HL-60 (cell line): ENCODE measurements at regions not wholly inside any gene's neighbourhood (a gene's known extent, or its start where the extent isn't known, plus 50 kb on each side); places are given as distances from the start of the nearest gene placed in this dataset.

Source experiments
- DNase-seq, 2 experiments: peaks; one replicate each; pipeline ENCODE4 v3.0.0-alpha.2; 2010 to 2020; ENCODE audit warnings: low read depth in 1 of 2, low spot score in 1 of 2
- H3K27ac ChIP-seq: fragments of 250-450 bp; sonication (Bioruptor Pico); replicated peaks from 2 replicates; pipeline ENCODE4 v1.5.1; 2020; ENCODE audit warnings: mild to moderate bottlenecking, moderate library complexity
- H3K27me3 ChIP-seq: fragments of 250-450 bp; sonication (Bioruptor Pico); 2 replicates; pipeline ENCODE4 v1.5.1; 2021; ENCODE audit warnings: mild to moderate bottlenecking, moderate library complexity; ENCODE audit not compliant: insufficient read depth, poor library complexity, severe bottlenecking
- H3K4me3 ChIP-seq: replicated peaks from 2 replicates; pipeline ENCODE4 v1.5.1; 2011; ENCODE audit warnings: mild to moderate bottlenecking, control low read depth, low read length; ENCODE audit not compliant: insufficient read depth
- CTCF ChIP-seq: IDR thresholded peaks from one replicate; pipeline ENCODE4 v1.5.1; 2011; ENCODE audit warnings: low read length, control low read depth, inconsistent platforms; ENCODE audit not compliant: insufficient read depth
- GABPA ChIP-seq: IDR thresholded peaks from 2 replicates; pipeline ENCODE4 v1.6.1; 2012; ENCODE audit warnings: low read depth
- POLR2AphosphoS5 ChIP-seq: IDR thresholded peaks from 2 replicates; pipeline ENCODE4 v1.6.1; 2012; ENCODE audit warnings: low read depth
- REST ChIP-seq: IDR thresholded peaks from 2 replicates; pipeline ENCODE4 v1.6.1; 2012; ENCODE audit warnings: low read depth; ENCODE audit not compliant: insufficient replicate concordance
- SPI1 ChIP-seq: IDR thresholded peaks from 2 replicates; pipeline ENCODE4 v1.6.1; 2012; ENCODE audit warnings: low read depth, mild to moderate bottlenecking, borderline replicate concordance

- no peaks in the 10 kb centered on the region for H3K27me3 ChIP-seq
- no peak for DNase-seq
- no peak for TF ChIP-seq REST
- TF ChIP-seq SPI1, result no peak
- TF ChIP-seq CTCF, result no peak
- no peak overlapping the region for H3K4me3 ChIP-seq
- H3K27ac ChIP-seq, result no peak overlapping the region
Measured at GRCh38 chr11:110787680-110788079, 75.4 kb upstream of the ARHGAP20 start.

- H3K27me3 ChIP-seq, result no peaks in the 10 kb centered on the region
- H3K27ac ChIP-seq, result no peak overlapping the region
- TF ChIP-seq GABPA, result no peak
- no peak for TF ChIP-seq REST
- no peak for TF ChIP-seq POLR2AphosphoS5
- no peak for TF ChIP-seq SPI1
- DNase-seq, result no peak
- no peak overlapping the region for H3K4me3 ChIP-seq
Measured at GRCh38 chr11:110786226-110786902, 74.1 kb upstream of the ARHGAP20 start.

- Histone ChIP-seq H3K27me3 (no peaks in the 10 kb centered on the region), H3K27ac (no peak overlapping the region), H3K4me3 (no peak overlapping the region)
- TF ChIP-seq CTCF (no peak), REST (no peak), GABPA (no peak), POLR2AphosphoS5 (no peak)
- no peak for DNase-seq
Measured at GRCh38 chr11:110785398-110785797, 73.2 kb upstream of the ARHGAP20 start.

DNA sequence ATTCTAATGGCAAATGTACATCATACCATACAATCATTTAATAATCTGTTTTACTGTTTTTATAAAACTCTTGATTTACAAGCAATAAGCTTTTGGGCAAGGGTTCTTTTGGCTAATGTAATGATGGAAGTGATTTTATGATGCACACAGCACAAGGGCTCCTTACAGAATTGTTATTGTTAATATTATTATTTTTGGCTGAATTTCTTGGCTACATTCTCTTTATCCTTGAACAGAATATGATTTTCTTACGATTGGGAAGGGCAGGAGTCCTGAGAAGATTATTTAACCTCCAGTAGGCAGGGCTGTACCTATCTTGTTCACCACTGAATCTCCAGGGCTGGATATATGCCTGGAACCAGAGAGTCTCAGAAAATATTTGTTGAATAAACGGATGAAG, 70.4 kb upstream of the ARHGAP20 start:
- TF ChIP-seq GABPA (no peak), POLR2AphosphoS5 (no peak), SPI1 (no peak), CTCF (no peak), REST (no peak)
- Histone ChIP-seq H3K27ac (no peak overlapping the region), H3K4me3 (no peak overlapping the region), H3K27me3 (no peaks in the 10 kb centered on the region)
- no peak for DNase-seq
